Skeletal muscle satellite cell (primary cell): ENCODE measurements at regions not wholly inside any gene's neighbourhood (a gene's known extent, or its start where the extent isn't known, plus 50 kb on each side); places are given as distances from the start of the nearest gene placed in this dataset.

Experiments used
- H3K27me3 ChIP-seq: 2 replicates; pipeline ENCODE4 v1.7.0; 2013; ENCODE audit warnings: low read length; ENCODE audit not compliant: control insufficient read depth, insufficient read depth
- H3K36me3 ChIP-seq: 2 replicates; pipeline ENCODE4 v1.7.0; 2013; ENCODE audit warnings: mild to moderate bottlenecking, control low read depth, low read length; ENCODE audit not compliant: insufficient read depth
- H3K4me1 ChIP-seq: 2 replicates; pipeline ENCODE4 v1.7.0; 2013; ENCODE audit warnings: low read length; ENCODE audit not compliant: control insufficient read depth, insufficient read depth
- H3K4me2 ChIP-seq: 2 replicates; pipeline ENCODE4 v1.7.0; 2013; ENCODE audit warnings: mild to moderate bottlenecking, low read length
- H3K4me3 ChIP-seq: 2 replicates; pipeline ENCODE4 v1.7.0; 2013; ENCODE audit warnings: low read length
- H3K9ac ChIP-seq: 2 replicates; pipeline ENCODE4 v1.7.0; 2013; ENCODE audit warnings: mild to moderate bottlenecking, low read depth, low read length, moderate library complexity
- H3K9me3 ChIP-seq: replicated peaks from 2 replicates; pipeline ENCODE4 v1.7.0; 2013; ENCODE audit warnings: mild to moderate bottlenecking, control low read depth, low read length

- no peaks in the 10 kb centered on the region for H3K36me3 ChIP-seq
- H3K9ac ChIP-seq = no peak overlapping the region
- H3K27me3 ChIP-seq = peaks cover 14% of the 10 kb centered on the region
- no peaks in the 10 kb centered on the region for H3K4me1 ChIP-seq
- no peak overlapping the region for H3K4me3 ChIP-seq
- no peaks in the 10 kb centered on the region for H3K9me3 ChIP-seq
- H3K4me2 ChIP-seq = no peak overlapping the region
These were observed 233.7 kb upstream of the IRX5 start for GRCh38 chr16:54696970-54697369.

GRCh38 chr16:54696522-54696921 is 234.1 kb upstream of the IRX5 start:
- Histone ChIP-seq H3K9ac (no peak overlapping the region), H3K27me3 (peaks cover 14% of the 10 kb centered on the region), H3K4me3 (no peak overlapping the region), H3K9me3 (no peaks in the 10 kb centered on the region), H3K36me3 (no peaks in the 10 kb centered on the region), H3K4me1 (no peaks in the 10 kb centered on the region), H3K4me2 (no peak overlapping the region)

- Histone ChIP-seq H3K4me3 (no peak overlapping the region), H3K36me3 (no peaks in the 10 kb centered on the region)
These were observed 236.0 kb upstream of the IRX5 start for GRCh38 chr16:54694651-54695050.

GRCh38 chr16:54693864-54694263 is 236.8 kb upstream of the IRX5 start:
- Histone ChIP-seq H3K27me3 (peaks cover 14% of the 10 kb centered on the region), H3K4me3 (no peak overlapping the region), H3K4me2 (no peak overlapping the region), H3K4me1 (no peaks in the 10 kb centered on the region), H3K9me3 (no peaks in the 10 kb centered on the region), H3K36me3 (no peaks in the 10 kb centered on the region), H3K9ac (no peak overlapping the region)

More at GRCh38 chr16:54694651-54695050, 236.0 kb upstream of the IRX5 start:
- Histone ChIP-seq H3K9me3 (no peaks in the 10 kb centered on the region), H3K27me3 (peaks cover 14% of the 10 kb centered on the region), H3K4me1 (no peaks in the 10 kb centered on the region), H3K9ac (no peak overlapping the region), H3K4me2 (no peak overlapping the region)

GRCh38 chr16:54690710-54691109 is 240.0 kb upstream of the IRX5 start:
- H3K4me3 ChIP-seq = no peak overlapping the region
- H3K4me1 ChIP-seq = no peaks in the 10 kb centered on the region
- H3K36me3 ChIP-seq = no peaks in the 10 kb centered on the region
- H3K27me3 ChIP-seq = peaks cover 4% of the 10 kb centered on the region
- H3K9me3 ChIP-seq = no peaks in the 10 kb centered on the region
- no peak overlapping the region for H3K4me2 ChIP-seq
- H3K9ac ChIP-seq = no peak overlapping the region

- Histone ChIP-seq H3K9ac (no peak overlapping the region), H3K36me3 (no peaks in the 10 kb centered on the region), H3K4me2 (no peak overlapping the region), H3K9me3 (no peaks in the 10 kb centered on the region), H3K4me3 (no peak overlapping the region), H3K4me1 (no peaks in the 10 kb centered on the region), H3K27me3 (no peaks in the 10 kb centered on the region)
These were observed 240.4 kb upstream of the IRX5 start for GRCh38 chr16:54690306-54690705.

GRCh38 chr16:54689072-54689865 is 241.4 kb upstream of the IRX5 start:
- Histone ChIP-seq H3K4me1 (no peaks in the 10 kb centered on the region), H3K9me3 (no peaks in the 10 kb centered on the region), H3K4me3 (no peak overlapping the region), H3K9ac (no peak overlapping the region), H3K4me2 (no peak overlapping the region), H3K27me3 (no peaks in the 10 kb centered on the region), H3K36me3 (no peaks in the 10 kb centered on the region)

- H3K27me3 ChIP-seq = no peaks in the 10 kb centered on the region
- no peak overlapping the region for H3K4me2 ChIP-seq
- no peak overlapping the region for H3K9ac ChIP-seq
- H3K36me3 ChIP-seq = no peaks in the 10 kb centered on the region
- H3K4me3 ChIP-seq = no peak overlapping the region
- H3K9me3 ChIP-seq = no peaks in the 10 kb centered on the region
- H3K4me1 ChIP-seq = no peaks in the 10 kb centered on the region
These were observed 242.3 kb upstream of the IRX5 start for GRCh38 chr16:54688339-54688738.

GRCh38 chr16:54687043-54687899 is 243.4 kb upstream of the IRX5 start:
- H3K4me3 ChIP-seq = no peak overlapping the region
- no peaks in the 10 kb centered on the region for H3K4me1 ChIP-seq
- H3K36me3 ChIP-seq = no peaks in the 10 kb centered on the region
- H3K4me2 ChIP-seq = no peak overlapping the region
- H3K27me3 ChIP-seq = no peaks in the 10 kb centered on the region
- H3K9ac ChIP-seq = no peak overlapping the region
- H3K9me3 ChIP-seq = no peaks in the 10 kb centered on the region

GRCh38 chr16:54685682-54686081 is 245.0 kb upstream of the IRX5 start:
- Histone ChIP-seq H3K4me2 (no peak overlapping the region), H3K4me1 (no peaks in the 10 kb centered on the region), H3K36me3 (no peaks in the 10 kb centered on the region), H3K4me3 (no peak overlapping the region), H3K27me3 (no peaks in the 10 kb centered on the region), H3K9me3 (no peaks in the 10 kb centered on the region), H3K9ac (no peak overlapping the region)

- Histone ChIP-seq H3K9me3 (no peaks in the 10 kb centered on the region), H3K9ac (no peak overlapping the region), H3K36me3 (no peaks in the 10 kb centered on the region), H3K27me3 (no peaks in the 10 kb centered on the region), H3K4me3 (no peak overlapping the region), H3K4me2 (no peak overlapping the region), H3K4me1 (no peaks in the 10 kb centered on the region)
These were observed 251.1 kb upstream of the IRX5 start for GRCh38 chr16:54679531-54679930.
